ENCODE measurements at regions not wholly inside any gene's neighbourhood (a gene's known extent, or its start where the extent isn't known, plus 50 kb on each side); places are given as distances from the start of the nearest gene placed in this dataset.

GRCh38 chrX:42697544-42697943 is 80.4 kb downstream of the PPP1R2C start:
- no peak for TF ChIP-seq EZH2phosphoT487 (IDR thresholded peaks at IDR 0.05; ENCODE audit: borderline replicate concordance)
- TF ChIP-seq, protein P1, sequence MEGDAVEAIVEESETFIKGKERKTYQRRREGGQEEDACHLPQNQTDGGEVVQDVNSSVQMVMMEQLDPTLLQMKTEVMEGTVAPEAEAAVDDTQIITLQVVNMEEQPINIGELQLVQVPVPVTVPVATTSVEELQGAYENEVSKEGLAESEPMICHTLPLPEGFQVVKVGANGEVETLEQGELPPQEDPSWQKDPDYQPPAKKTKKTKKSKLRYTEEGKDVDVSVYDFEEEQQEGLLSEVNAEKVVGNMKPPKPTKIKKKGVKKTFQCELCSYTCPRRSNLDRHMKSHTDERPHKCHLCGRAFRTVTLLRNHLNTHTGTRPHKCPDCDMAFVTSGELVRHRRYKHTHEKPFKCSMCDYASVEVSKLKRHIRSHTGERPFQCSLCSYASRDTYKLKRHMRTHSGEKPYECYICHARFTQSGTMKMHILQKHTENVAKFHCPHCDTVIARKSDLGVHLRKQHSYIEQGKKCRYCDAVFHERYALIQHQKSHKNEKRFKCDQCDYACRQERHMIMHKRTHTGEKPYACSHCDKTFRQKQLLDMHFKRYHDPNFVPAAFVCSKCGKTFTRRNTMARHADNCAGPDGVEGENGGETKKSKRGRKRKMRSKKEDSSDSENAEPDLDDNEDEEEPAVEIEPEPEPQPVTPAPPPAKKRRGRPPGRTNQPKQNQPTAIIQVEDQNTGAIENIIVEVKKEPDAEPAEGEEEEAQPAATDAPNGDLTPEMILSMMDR (conservative IDR thresholded peaks at IDR 0.05; ENCODE audit: low read length): no peak

Data from Loucy (cell line).